ENCODE measurements at regions not wholly inside any gene's neighbourhood (a gene's known extent, or its start where the extent isn't known, plus 50 kb on each side); places are given as distances from the start of the nearest gene placed in this dataset.
A peak's percentile ranks its signal among the peaks of the same experiment; 100 is the strongest.

GRCh38 chr11:70915158-70915985, 337.0 kb downstream of the SHANK2 start:
- no peaks in the 10 kb centered on the region for H3K36me3 ChIP-seq (ENCODE audit: insufficient read depth, low read length)
- no peaks in the 10 kb centered on the region for H3F3A ChIP-seq (ENCODE audit: insufficient read depth, low read length, poor library complexity, severe bottlenecking)
- no peak overlapping the region for H3K4me2 ChIP-seq (ENCODE audit: low read length)
- H3K9me3 ChIP-seq (ENCODE audit: low read length), result no peaks in the 10 kb centered on the region
- H3K4me3 ChIP-seq (ENCODE audit: low read length), result no peak overlapping the region
- peak overlapping the region; percentile 34 for H3K9ac ChIP-seq (ENCODE audit: low read length)
- H4K20me1 ChIP-seq (ENCODE audit: insufficient read depth), result no peaks in the 10 kb centered on the region
- TF ChIP-seq SMC3 (conservative IDR thresholded peaks at IDR 0.05; ENCODE audit: poor library complexity), result no peak
- H3K27ac ChIP-seq (ENCODE audit: low read length), result peak overlapping the region; percentile 69
- H3K9me2 ChIP-seq (ENCODE audit: insufficient read depth, low read length), result no peaks in the 10 kb centered on the region
- H2AFZ ChIP-seq (ENCODE audit: low read depth, low read length), result no peak overlapping the region
- H3K27me3 ChIP-seq (ENCODE audit: insufficient read depth, low read depth, low read length), result no peaks in the 10 kb centered on the region
- no peaks in the 10 kb centered on the region for H3K79me2 ChIP-seq (replicated peaks; ENCODE audit: insufficient read depth, low read length)

DNA sequence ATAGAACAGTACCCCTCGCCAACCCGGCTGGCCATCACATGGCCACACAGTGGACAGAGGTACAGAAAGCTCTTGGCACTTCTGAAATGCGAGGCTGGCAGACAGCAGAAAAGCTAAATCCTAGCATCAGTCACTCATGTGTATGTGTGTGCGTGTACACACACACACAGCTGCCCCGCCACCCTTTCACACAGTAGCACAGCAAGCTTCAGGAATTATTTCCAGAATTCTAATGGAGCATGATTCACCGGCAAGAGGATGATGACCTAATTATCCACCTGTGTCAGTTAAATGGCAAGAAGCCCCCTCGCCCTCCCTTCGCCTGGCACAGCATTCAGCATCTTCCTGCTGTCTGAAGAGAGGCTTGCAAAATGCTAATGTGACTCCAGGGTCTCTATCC, 336.0 kb downstream of the SHANK2 start:
- Histone ChIP-seq H3K9me3 (ENCODE audit: low read length) (peaks cover 4% of the 10 kb centered on the region), H3K9me2 (ENCODE audit: insufficient read depth, low read length) (no peaks in the 10 kb centered on the region), H4K20me1 (ENCODE audit: insufficient read depth) (no peaks in the 10 kb centered on the region), H3K27ac (ENCODE audit: low read length) (peak overlapping the region; percentile 69), H2AFZ (ENCODE audit: low read depth, low read length) (no peak overlapping the region), H3K27me3 (ENCODE audit: insufficient read depth, low read depth, low read length) (no peaks in the 10 kb centered on the region), H3K9ac (ENCODE audit: low read length) (peak overlapping the region; percentile 34), H3K36me3 (ENCODE audit: insufficient read depth, low read length) (no peaks in the 10 kb centered on the region), H3K79me2 (replicated peaks; ENCODE audit: insufficient read depth, low read length) (no peaks in the 10 kb centered on the region), H3K4me3 (ENCODE audit: low read length) (peak overlapping the region; percentile 28), H3K4me2 (ENCODE audit: low read length) (no peak overlapping the region), H3F3A (ENCODE audit: insufficient read depth, low read length, poor library complexity, severe bottlenecking) (no peaks in the 10 kb centered on the region)
- TF ChIP-seq POLR2AphosphoS5 (IDR thresholded peaks at IDR 0.05) (peak; percentile 11), EP300 (conservative IDR thresholded peaks at IDR 0.05; ENCODE audit: poor library complexity, severe bottlenecking) (peak; percentile 38), RAD21 (conservative IDR thresholded peaks at IDR 0.05) (peak; percentile 32), TAF1 (IDR thresholded peaks at IDR 0.05; ENCODE audit: low read depth) (no peak), SMC3 (conservative IDR thresholded peaks at IDR 0.05; ENCODE audit: poor library complexity) (peak; percentile 17), EZH2 (IDR thresholded peaks at IDR 0.05; ENCODE audit: borderline replicate concordance, insufficient read depth, low read length, poor library complexity, severe bottlenecking) (no peak), MXI1 (conservative IDR thresholded peaks at IDR 0.05; ENCODE audit: poor library complexity, severe bottlenecking) (no peak)
- TF ChIP-seq, protein P1, sequence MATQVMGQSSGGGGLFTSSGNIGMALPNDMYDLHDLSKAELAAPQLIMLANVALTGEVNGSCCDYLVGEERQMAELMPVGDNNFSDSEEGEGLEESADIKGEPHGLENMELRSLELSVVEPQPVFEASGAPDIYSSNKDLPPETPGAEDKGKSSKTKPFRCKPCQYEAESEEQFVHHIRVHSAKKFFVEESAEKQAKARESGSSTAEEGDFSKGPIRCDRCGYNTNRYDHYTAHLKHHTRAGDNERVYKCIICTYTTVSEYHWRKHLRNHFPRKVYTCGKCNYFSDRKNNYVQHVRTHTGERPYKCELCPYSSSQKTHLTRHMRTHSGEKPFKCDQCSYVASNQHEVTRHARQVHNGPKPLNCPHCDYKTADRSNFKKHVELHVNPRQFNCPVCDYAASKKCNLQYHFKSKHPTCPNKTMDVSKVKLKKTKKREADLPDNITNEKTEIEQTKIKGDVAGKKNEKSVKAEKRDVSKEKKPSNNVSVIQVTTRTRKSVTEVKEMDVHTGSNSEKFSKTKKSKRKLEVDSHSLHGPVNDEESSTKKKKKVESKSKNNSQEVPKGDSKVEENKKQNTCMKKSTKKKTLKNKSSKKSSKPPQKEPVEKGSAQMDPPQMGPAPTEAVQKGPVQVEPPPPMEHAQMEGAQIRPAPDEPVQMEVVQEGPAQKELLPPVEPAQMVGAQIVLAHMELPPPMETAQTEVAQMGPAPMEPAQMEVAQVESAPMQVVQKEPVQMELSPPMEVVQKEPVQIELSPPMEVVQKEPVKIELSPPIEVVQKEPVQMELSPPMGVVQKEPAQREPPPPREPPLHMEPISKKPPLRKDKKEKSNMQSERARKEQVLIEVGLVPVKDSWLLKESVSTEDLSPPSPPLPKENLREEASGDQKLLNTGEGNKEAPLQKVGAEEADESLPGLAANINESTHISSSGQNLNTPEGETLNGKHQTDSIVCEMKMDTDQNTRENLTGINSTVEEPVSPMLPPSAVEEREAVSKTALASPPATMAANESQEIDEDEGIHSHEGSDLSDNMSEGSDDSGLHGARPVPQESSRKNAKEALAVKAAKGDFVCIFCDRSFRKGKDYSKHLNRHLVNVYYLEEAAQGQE (IDR thresholded peaks at IDR 0.05; ENCODE audit: borderline replicate concordance), result peak; percentile 48
- TF ChIP-seq, protein P2, sequence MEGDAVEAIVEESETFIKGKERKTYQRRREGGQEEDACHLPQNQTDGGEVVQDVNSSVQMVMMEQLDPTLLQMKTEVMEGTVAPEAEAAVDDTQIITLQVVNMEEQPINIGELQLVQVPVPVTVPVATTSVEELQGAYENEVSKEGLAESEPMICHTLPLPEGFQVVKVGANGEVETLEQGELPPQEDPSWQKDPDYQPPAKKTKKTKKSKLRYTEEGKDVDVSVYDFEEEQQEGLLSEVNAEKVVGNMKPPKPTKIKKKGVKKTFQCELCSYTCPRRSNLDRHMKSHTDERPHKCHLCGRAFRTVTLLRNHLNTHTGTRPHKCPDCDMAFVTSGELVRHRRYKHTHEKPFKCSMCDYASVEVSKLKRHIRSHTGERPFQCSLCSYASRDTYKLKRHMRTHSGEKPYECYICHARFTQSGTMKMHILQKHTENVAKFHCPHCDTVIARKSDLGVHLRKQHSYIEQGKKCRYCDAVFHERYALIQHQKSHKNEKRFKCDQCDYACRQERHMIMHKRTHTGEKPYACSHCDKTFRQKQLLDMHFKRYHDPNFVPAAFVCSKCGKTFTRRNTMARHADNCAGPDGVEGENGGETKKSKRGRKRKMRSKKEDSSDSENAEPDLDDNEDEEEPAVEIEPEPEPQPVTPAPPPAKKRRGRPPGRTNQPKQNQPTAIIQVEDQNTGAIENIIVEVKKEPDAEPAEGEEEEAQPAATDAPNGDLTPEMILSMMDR (IDR thresholded peaks at IDR 0.05; ENCODE audit: poor library complexity, severe bottlenecking), result no peak
